ENCODE measurements at regions not wholly inside any gene's neighbourhood (a gene's known extent, or its start where the extent isn't known, plus 50 kb on each side); places are given as distances from the start of the nearest gene placed in this dataset. TPM values are rescaled to one million over a fixed set of nuclear protein-coding genes. Genes with fewer than 3 reads are reported as not detected.

DNA sequence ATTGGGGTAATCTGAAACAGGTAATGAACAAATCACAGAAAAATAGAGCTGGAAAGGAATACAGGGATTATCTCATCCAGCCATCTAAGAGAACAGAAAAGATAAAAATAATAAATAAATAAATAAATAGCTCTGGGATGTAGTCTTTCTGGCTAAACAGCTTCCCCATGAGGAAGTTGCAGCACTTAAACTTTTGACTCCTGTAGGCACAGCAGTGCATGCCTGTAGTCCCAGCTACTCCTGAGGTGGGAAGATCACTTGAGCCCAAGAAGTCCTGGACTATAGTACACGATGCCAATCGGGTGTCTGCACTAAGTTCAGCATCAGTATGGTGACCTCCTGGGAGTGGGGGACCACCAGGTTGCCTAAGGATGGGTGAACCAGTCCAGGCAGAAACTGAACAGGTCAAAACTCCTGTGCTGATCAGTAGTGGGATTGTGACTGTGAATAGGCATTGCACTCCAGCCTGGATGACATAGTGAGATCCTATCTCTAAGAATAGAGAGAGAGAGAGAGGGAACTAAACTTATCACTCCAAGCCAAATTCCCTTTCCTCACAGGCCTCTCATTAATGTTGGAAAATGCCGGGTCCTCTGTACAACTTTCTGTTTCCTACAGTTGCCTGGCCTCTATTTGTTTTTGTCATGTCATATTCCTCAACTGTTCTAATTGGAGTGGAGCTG lies 61.7 kb upstream of the CDK13 start:
- no peak for DNase-seq (ENCODE audit: extremely low spot score)
- Histone ChIP-seq H3K4me1 (ENCODE audit: insufficient read depth) (no peaks in the 10 kb centered on the region), H3K4me3 (ENCODE audit: low read depth, low read length) (no peak overlapping the region), H3K27ac (ENCODE audit: low read depth) (no peak overlapping the region), H3K36me3 (ENCODE audit: insufficient read depth) (peaks cover 1% of the 10 kb centered on the region)
- WGBS = 75% methylated on average over 3 of the region's 3 CpGs

DNA sequence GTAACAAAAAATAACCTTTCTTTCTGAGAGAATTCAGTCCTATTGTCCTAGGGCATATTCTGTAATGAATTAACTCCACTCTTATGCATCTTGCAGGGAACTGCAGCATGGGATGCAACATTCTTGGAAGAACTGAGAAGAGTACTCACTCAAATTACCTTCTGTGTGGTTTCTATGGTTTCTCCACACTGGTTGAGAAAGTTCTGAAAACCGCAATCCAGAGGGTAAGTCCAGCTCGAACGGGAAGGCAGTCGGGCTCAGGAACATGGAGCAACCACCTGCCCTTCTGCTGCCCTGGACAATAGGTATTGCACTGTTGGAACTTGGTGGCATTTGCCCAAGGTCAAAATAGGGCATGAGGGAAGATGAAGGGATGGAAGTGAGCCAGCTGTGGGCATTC lies 59.6 kb upstream of the CDK13 start:
- Histone ChIP-seq H3K36me3 (ENCODE audit: insufficient read depth) (peaks cover 1% of the 10 kb centered on the region), H3K27ac (ENCODE audit: low read depth) (no peak overlapping the region), H3K4me1 (ENCODE audit: insufficient read depth) (no peaks in the 10 kb centered on the region), H3K4me3 (ENCODE audit: low read depth, low read length) (no peak overlapping the region)
- WGBS = 92% methylated on average over 4 of the region's 4 CpGs
- DNase-seq (ENCODE audit: extremely low spot score) = no peak

DNA sequence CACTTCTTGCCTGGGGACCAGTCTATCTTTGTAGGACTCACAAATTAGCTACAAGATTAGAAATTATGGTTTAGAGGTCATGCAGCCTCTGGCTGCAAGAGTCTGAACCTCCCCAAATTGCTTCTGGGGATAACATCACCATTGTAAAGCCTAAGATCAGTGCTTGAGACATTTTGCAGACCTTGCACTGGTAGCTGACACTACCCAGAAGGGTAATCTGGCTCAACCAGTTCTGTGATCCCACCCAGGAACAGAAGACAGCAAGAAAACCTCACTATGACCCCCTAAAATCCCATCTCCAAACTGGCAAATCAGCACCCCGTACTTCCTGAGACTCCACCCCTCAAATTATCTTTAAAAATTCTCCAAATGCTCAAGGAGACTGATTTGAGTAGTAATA lies 58.2 kb upstream of the CDK13 start:
- Histone ChIP-seq H3K27ac (ENCODE audit: low read depth) (no peak overlapping the region), H3K4me1 (ENCODE audit: insufficient read depth) (no peaks in the 10 kb centered on the region), H3K4me3 (ENCODE audit: low read depth, low read length) (no peak overlapping the region), H3K36me3 (ENCODE audit: insufficient read depth) (peaks cover 1% of the 10 kb centered on the region)
- no peak for DNase-seq (ENCODE audit: extremely low spot score)
- 13% methylated on average over 1 of the region's 1 CpG for WGBS

GRCh38 chr7:39892361-39892760 lies 57.7 kb upstream of the CDK13 start:
- no peak for DNase-seq (ENCODE audit: extremely low spot score)
- Histone ChIP-seq H3K36me3 (ENCODE audit: insufficient read depth) (peaks cover 1% of the 10 kb centered on the region), H3K4me1 (ENCODE audit: insufficient read depth) (no peaks in the 10 kb centered on the region), H3K27ac (ENCODE audit: low read depth) (no peak overlapping the region), H3K4me3 (ENCODE audit: low read depth, low read length) (no peak overlapping the region)
- 70% methylated on average over 1 of the region's 1 CpG for WGBS

GRCh38 chr7:39894904-39895303 lies 55.2 kb upstream of the CDK13 start:
- H3K36me3 ChIP-seq (ENCODE audit: insufficient read depth) = no peaks in the 10 kb centered on the region
- no peak overlapping the region for H3K4me3 ChIP-seq (ENCODE audit: low read depth, low read length)
- H3K4me1 ChIP-seq (ENCODE audit: insufficient read depth) = no peaks in the 10 kb centered on the region
- no peak overlapping the region for H3K27ac ChIP-seq (ENCODE audit: low read depth)
- no peak for DNase-seq (ENCODE audit: extremely low spot score)
- 54% methylated on average over 2 of the region's 2 CpGs for WGBS

DNA sequence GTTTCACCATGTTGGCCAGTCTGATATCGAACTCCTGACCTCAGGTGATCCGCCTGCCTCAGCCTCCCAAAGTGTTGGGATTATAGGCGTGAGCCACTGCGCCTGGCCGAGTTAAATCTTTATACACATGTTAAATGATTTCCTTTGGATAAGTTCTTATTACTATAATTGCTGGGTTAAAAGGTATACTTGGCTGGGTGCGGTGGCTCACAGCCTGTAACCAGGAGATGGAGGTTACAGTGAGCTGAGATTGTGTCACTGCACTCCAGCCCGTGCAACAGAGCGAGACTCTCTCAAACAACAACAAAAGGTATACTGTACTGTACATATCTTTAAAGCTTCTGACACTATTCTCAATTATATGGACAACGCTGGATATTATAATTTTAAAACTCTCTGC lies 53.2 kb upstream of the CDK13 start:
- DNase-seq (ENCODE audit: extremely low spot score) = no peak
- Histone ChIP-seq H3K27ac (ENCODE audit: low read depth) (no peak overlapping the region), H3K4me1 (ENCODE audit: insufficient read depth) (no peaks in the 10 kb centered on the region), H3K4me3 (ENCODE audit: low read depth, low read length) (no peak overlapping the region), H3K36me3 (ENCODE audit: insufficient read depth) (no peaks in the 10 kb centered on the region)
- 91% methylated on average over 9 of the region's 9 CpGs for WGBS

DNA sequence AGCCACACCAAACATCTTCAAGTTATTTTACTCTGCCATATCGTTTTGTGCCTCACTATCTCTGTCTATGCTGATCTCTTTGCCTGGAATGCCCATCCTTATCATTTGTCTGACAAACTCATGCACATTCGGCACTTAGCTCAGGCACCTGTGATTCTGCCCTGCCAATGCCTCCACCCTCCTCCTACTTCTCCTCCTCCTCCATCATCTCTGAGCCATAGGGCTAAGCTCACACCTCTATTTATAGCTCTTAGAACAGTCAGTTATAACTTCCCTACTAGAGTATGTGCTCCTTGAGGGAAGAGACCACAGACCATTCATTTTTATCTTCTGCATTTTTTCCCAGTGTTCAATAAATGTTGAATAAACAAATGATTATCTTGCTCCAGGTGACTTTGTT lies 51.2 kb upstream of the CDK13 start:
- H3K4me3 ChIP-seq (ENCODE audit: low read depth, low read length) = no peak overlapping the region
- no peaks in the 10 kb centered on the region for H3K36me3 ChIP-seq (ENCODE audit: insufficient read depth)
- 34% methylated on average over 2 of the region's 2 CpGs for WGBS
- no peaks in the 10 kb centered on the region for H3K4me1 ChIP-seq (ENCODE audit: insufficient read depth)
- no peak for DNase-seq (ENCODE audit: extremely low spot score)
- H3K27ac ChIP-seq (ENCODE audit: low read depth) = no peak overlapping the region

Small RNAs in the stretch of these regions (small RNA-seq; reads per million reads assigned to genes)
- gene RN7SL496P = not detected
- not detected for gene RNU6-719P

Measured in urinary bladder (tissue), 4 donors.